HG02840 (cell line): ENCODE measurements at regions not wholly inside any gene's neighbourhood (a gene's known extent, or its start where the extent isn't known, plus 50 kb on each side); places are given as distances from the start of the nearest gene placed in this dataset.
"Not testable (repeated sequence)": the region's sequence is repeated elsewhere in the genome, so short reads cannot be mapped to it uniquely, and the experiment has no call there.

Experiments used
- ATAC-seq: cut with Tn5 transposase; IDR thresholded peaks from one replicate; pipeline ENCODE4 v1.9.1; 2021; ENCODE audit warnings: mild to moderate bottlenecking, moderate library complexity, moderate number of reproducible peaks; ENCODE audit not compliant: unreplicated experiment, low FRiP score

- ATAC-seq = no peak
Observed at GRCh38 chr2:38243186-38243880, 133.7 kb downstream of the ATL2 start.

DNA sequence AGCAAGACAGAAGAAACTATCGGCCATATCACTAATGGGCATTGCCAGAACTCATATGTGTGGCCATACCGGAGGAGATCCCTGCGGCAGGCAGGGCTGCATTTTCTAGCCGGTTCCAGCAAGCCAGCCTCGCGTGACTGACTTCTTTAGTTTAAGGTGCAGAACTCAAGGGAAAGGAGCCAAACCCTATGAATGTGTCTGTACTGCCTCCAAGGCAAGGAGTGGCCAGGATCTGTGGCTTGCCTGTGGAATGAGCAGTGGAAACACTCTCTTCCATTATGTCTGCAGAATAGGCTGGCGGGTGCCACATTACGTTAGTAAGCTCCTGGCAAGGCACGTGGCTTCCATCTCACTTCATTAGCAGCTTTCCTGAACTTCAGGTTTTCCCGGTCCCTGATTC is 137.6 kb downstream of the ATL2 start:
- ATAC-seq = no peak

DNA sequence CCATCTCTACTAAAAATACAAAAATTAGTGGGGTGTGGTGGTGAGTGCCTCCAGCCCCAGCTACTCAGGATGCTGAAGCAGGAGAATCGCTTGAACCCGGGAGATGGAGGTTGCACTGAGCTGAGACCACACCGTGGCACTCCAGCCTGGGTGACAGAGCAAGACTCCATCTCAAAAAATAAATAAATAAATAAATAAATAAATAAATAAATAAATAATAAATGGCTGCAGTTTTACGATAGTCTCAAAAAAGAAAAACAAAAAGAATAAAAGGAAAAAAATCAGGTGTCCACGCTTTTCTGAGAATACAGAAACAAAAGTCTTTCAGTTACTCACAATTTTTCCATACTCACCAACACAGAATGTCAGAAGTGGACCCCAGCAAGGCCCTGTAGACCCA is 138.4 kb downstream of the ATL2 start:
- not testable (repeated sequence) for ATAC-seq

DNA sequence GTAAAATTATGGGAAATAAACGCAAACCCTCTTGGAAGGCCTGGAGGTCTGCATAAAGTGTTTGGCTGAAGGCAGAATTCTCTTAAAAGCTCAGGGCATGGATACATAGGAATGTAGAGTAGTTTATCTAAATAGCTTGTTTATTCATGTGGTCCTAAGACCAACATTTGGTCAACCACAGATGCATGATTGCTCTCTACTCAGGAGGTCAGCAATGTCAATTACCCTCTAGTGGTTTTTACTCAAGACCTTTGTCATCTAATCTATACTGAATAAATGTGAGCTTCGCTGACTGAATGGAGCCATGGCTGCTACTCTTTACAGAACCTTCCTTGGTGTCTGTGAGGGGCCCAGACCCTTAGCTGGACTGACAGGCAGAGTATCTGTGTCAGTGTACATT is 139.8 kb downstream of the ATL2 start:
- no peak for ATAC-seq

GRCh38 chr2:38233231-38233983 is 143.7 kb downstream of the ATL2 start:
- no peak for ATAC-seq

GRCh38 chr2:38232454-38232853 is 144.6 kb downstream of the ATL2 start:
- ATAC-seq = no peak

- ATAC-seq = no peak
Observed at GRCh38 chr2:38230756-38231155, 146.3 kb downstream of the ATL2 start.

GRCh38 chr2:38228753-38229152 is 148.3 kb downstream of the ATL2 start:
- ATAC-seq = no peak

GRCh38 chr2:38224821-38225437 is 149.0 kb upstream of the CYP1B1 start:
- ATAC-seq = no peak

DNA sequence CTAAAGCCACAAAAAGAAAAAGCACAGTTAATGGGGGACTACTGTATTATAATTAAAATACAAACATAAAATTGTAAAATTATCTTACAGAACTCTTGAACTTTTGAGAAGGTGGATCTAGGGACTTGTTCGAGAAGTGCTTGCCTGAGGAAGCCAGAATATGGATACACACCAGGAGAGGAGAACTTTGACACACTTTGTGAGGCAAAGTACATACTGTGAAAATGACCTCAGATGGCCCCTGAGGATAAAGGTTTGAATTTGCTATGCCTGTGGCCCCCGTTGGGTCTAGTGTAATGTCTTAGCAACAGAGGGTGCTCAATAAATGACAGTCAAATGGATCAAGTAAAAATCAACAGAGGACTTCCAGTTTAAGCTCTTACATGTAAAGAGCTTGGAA is 148.2 kb upstream of the CYP1B1 start:
- ATAC-seq = no peak

- ATAC-seq = no peak
Observed at GRCh38 chr2:38223256-38223655, 147.3 kb upstream of the CYP1B1 start.

- ATAC-seq = no peak
Observed at GRCh38 chr2:38220164-38220563, 144.2 kb upstream of the CYP1B1 start.

GRCh38 chr2:38218995-38219394 is 143.0 kb upstream of the CYP1B1 start:
- no peak for ATAC-seq

DNA sequence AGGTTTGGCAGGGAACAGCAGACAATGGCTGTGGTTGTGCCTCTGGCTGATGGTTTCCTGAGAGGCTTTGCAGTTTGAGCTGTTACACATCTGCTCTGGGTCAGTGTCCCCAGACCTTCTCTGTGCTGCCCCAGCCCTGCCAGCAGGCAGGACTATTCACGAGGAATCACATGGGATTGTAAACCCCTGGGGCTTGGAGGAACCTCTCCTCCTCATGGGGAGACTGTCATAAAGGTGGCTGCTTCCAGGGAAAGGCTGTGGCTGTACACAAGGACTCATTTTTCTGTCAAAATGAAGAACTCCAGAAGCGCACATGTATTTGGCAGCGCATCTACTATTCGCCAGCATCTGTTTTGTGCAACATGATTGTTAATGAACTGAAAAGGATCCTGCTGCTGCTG is 142.6 kb upstream of the CYP1B1 start:
- ATAC-seq = no peak

DNA sequence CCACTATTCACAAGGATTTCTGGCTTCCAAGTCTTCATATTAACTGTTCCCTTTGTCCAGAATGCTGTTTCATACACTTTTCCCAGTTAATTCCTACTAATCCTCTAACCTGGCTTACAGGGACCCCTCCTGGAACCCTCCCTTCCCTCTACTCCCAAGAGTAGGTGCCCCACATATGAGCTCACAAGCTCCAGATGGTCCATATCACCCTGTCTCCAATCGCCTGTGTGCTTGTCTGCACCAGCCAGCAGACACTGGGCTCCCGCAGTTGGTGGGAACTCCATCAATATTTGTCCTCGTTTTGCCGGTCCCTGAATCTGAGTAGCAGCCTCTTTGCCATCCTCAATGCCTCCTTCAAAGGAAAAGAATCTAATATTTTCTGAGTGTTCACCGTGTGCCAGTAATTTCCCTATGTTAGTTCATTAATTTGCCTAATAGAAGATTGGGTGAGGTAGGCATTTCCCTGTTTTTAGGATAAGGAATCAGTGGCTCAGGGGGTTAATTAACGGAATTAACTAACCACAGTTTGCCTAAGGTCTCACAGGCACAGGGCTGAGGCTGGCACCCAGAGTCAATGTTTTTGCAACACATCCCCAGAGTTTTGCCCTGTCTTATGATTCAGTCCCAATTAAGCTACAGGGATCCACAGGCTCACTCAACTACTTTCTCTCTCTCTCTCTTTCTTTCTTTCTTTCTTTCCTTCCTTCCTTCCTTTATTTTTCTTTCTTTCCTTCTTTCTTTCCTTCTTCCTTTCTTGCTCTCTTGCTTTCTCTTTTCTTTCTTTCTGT is 141.6 kb upstream of the CYP1B1 start:
- no peak for ATAC-seq

DNA sequence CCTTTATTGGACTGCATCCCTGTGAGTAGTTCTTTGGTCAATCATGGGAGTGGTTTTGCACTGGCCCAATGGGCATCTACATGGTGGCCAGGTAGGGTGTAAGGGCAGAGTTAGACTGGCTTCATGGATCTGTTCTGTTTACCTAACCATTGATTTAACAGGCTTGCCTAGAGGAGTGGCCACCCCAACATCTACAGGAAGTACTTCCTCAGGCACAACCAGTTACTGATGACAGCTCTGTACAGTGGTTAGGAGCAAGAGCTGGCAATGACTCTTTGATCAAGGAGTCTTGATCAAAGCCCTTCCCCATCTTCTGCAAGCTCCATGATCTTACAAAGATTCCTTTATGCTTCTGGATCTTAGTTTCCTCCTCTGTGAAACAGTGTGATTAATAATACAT is 140.9 kb upstream of the CYP1B1 start:
- no peak for ATAC-seq

DNA sequence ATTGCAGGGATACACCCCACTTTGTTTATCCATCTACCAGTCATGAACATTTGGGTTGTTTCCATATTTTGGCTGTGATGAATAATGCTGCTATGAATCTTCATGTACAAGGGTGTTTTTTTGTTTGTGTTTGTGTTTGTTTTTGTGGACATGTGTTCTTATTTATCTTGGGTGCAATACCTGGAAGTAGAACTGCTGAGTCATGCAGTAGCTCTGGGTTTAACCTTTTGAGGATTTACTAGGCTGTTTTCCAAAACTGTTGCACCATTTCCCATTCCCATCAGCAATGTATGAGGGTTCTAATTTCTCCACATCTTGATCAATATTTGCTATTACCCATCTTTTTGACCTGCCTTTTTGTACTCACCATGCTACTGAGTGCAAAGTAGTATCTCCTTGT is 140.0 kb upstream of the CYP1B1 start:
- no peak for ATAC-seq

DNA sequence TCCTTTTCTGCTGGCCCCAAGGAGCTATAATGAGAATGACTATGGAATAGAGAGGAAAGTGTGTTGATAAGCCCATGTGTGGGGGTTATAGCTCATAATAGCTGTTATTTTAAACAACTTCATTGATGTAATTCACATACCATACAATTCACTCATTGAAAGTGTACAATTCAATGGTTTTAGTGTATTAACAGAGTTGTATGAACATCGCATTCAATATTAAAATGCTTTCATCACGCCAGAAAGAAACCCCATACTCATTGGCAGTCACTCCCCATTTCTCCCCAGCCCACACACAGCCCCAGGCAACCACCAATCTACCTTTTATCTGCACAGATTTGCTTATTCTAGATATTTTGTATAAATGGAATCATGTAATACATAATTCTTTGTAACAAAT is 139.6 kb upstream of the CYP1B1 start:
- no peak for ATAC-seq

- no peak for ATAC-seq
Observed at GRCh38 chr2:38214209-38214717, 138.3 kb upstream of the CYP1B1 start.

DNA sequence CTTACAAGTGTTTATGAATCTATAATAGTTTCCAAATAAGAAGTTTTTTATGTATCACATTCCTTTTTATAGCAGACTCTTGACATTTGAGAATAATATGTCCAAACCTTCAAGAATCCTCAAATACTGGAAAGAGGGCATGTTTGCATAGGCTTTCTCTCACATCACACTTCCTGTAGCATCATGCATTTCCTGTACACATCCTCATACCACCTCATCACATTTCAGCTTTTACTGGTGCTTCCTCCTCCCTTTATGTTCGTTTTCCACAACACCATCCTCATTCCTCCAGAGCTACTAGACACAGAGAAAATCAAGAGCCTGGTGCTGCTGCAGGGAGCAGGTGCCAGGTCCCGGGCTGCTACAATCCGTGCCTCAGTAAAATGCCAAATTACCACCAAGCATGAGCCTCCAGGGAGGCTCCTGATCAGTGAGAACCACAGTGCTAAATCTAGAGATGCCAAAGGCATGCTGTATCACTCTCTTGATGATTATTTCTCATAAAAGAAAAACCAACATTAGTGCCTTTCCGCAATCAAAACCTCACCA is 137.7 kb upstream of the CYP1B1 start:
- ATAC-seq = no peak
